ENCODE measurements at regions not wholly inside any gene's neighbourhood (a gene's known extent, or its start where the extent isn't known, plus 50 kb on each side); places are given as distances from the start of the nearest gene placed in this dataset.
A peak's percentile ranks its signal among the peaks of the same experiment; 100 is the strongest.

DNA sequence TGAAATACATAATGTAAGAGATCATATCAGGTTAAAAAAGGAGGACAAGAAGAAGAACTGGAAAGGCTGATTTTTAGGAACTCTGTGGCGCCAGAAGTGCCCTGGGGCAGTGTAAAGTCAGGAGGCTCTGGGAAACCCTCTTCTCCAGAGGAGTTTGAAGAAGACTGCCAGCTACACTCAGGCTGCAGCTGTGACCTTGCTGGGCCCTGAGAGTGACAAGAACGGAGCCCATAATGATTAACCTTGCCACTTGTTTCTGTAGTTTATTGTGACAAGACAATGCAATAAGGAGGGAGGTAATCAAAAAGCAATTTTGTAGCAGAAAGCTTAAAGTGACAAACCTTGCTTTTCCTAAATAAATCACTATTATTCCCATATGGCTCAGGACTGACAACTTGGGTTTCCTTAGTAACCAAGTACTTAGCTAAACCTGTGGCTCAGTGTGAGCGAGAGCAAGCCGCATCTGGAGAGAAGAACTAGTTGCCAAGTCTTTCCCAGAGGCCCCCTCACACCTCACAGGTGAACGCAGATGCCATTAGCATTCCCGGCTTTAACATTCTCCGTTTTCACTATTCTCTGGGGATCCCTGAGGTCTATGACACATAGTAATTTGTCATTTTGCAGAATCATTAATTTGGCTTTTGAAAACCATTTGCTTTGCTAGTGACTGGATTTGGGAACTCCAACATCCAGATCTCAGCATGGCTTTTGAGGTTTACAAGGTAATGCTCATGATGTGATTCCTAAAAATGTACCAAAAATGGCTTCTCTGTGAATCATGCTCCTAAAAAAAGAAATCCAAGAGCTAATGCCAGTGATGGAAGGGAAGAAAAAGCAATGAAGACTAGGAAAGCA is 115.9 kb downstream of the OMA1 start:
- DNase-seq, result peak; percentile 3

DNA sequence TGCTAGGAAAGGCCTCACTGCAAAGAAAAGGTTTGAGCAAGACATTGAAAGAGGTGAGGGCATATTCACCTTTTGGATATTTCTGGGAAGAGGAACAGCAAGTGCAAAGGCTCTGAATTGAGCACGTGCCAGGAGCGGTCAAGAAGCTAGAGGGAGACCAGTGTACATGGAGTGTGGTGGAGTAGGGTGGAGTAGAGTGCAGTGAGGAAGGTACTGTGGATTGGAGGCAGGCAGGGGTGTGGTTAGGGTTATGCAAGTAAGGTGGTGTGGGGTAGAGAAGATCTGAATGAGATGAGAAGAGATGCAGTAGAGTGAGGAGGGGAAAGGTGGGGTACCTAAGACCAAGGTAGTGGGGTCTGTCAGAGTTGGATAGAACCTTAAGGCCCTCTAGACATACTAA is 119.6 kb downstream of the OMA1 start:
- DNase-seq, result no peak

DNA sequence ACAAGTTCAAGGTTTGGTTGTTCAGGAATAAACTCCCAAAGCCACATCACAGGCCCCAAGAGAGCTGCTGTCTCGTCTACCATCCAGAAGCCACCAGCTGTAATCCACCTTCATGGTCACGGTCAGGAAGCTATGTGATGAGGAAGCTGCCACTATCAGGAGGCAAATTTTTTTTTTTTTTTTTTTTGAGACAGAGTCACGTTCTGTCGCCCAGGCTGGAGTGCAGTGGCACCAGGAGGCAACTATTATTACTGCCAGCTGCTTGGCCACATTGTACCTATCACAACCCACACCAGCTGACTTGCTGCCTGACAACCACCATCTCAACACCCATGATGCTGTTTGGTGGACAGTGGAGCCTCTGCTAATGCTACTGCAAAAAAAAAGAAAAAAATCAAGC is 124.1 kb downstream of the OMA1 start:
- DNase-seq, result no peak

DNA sequence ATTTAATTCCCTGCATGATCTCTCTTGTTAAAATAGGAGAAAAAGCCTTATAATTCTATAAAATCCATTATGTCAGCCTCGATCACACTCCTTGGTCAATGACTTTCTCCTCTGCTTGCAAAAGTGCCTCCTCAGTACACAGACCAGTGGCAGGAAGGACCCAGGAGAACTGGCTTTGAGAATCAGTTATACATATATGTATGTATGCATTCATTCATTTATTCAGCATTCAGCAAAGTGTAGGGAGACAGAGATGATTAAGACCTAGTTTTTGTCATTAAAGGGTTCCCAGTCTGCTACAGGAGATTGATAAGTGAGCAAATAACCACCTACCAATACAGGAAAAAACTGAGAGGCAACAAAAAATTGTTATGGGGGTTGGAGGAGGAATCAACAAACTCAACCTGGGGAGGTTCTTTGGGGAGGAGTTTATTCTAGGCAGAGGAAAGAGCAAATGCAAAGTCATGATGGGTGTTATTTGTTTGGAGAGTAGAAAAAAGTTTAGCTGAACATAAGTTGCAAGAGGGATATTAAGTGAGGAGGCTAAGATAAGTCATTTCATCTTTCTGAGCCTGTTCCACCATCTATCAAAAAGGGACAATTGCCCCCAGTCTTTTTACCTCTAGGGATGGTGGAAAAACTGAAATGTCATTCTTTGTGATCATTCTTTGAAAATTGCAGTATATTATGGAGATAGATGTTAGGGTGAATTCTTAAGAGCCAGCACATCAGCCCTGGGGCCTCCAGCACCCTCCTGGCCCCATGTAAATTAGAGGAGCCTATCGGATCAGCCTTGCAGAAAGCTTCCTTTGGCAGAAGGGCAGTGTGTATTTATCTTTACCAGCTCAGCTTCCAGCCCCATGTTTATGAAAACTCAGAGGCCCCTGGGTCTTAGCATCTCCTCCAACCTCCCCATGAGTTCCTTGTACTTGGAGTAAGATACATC is 128.0 kb downstream of the OMA1 start:
- DNase-seq, result no peak

DNA sequence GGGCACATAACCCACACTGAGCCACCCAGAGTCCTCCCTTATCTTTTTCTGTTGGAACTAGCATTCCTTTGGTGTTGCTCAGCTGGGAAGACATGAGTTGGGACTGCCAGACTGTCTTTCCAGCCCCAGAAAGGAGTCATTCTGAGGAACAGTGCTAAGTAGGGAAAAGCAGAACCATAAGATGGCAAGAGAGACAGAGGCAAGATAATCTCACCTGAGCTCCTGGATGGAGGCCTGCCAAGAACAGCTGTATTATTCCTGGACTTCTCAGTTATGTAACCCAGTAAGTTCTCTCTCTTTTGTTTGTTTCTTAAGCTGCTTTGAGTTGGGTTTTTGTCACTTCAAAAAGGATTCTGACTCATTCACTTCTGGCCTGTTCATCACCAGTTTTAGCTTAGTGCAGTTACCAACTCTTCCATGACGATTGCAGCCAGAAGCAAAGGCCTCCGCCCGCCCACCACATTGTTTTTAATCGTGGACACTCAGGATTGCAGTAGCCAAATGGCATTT is 134.4 kb downstream of the OMA1 start:
- DNase-seq, result no peak

DNA sequence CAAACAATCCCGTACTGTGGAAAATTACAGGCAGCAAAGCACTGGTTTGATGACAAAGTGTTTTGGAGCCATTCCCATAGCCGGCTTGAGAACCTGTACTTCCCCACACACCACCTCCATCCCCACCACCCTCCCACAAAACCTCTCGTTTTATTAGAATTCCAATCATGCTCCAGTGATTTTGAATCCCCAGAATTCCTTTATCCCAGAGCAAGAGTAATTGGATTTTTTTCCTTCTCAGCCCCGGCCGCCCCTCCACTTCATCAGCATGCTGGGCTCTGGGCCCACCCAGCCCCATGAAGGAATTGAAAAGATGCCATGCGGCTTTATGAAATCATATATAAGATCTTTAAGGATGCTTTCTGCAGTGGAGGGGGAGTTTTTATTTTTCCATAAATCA is 136.6 kb downstream of the OMA1 start:
- no peak for DNase-seq

DNA sequence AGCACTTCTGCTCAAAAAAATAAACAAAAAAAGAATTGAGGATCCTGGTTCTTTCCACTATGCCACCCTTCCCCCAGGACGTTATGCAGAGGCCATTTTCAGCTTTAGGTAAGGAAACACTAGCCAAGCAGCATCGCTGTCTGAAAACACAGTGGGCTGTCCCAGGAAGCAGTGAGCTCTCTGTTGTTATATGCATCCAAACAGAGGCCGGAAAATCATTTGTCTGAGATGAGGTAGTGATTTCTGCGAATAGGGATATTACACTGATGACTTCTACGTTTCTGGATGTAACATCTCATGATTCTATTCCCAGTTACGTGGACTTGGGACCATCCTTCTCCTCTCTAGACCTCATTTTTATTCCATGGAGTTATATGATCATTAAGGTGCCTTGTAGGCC is 137.2 kb downstream of the OMA1 start:
- no peak for DNase-seq

DNA sequence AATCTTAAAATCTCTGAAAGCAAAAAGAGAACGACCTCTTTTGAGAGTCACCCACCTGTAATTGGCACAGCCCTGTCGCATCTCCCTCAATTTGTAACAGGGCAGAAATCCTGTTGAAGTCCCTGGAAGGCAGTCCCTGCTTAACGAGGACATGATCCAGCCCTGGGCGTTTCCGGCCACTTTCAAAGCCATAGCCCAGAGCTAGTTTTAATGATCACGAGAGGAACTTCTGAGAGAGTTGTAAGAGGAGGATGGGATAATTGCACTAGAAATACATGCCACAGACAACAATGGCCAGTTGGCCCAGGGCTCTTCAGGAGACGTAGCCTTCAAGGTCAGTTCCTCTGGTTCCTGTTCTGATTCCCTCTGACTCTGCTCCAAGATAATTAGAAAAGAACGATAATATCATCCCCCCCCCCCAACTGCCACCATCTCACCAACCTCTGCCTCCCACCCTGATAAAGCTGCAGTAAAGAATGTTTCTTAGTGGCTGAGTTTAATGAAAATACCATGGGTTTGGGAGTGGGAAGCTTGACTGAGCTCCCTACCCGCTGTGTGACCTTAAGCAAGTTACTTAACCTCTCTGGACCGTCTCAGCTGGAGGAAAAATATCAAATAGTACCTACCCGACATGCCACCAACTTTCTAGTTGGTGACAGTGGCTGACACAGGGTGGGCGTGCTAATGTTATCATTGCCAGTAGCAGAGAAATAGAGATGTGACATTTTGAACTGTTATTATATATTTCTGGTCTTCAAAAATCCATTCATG is 140.0 kb downstream of the OMA1 start:
- DNase-seq, result no peak

DNA sequence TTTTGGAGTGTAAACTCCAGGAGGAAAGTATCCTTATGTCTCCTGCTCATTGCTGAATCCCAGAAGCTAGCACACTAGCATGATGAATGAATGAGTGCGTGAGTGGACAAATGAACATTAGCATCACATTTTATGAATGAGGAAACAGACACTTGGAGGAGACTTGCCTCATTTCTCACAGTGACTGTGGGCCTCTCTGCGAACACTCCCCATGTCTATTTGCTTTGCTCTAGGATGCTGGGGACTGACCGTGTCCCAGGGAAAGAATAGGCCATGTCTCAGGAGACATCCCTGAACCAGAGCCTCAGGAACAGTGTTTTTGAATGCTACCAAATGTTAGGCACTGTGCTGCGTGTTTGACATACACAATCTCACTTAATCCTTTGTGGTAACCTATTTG is 140.9 kb downstream of the OMA1 start:
- DNase-seq, result no peak

DNA sequence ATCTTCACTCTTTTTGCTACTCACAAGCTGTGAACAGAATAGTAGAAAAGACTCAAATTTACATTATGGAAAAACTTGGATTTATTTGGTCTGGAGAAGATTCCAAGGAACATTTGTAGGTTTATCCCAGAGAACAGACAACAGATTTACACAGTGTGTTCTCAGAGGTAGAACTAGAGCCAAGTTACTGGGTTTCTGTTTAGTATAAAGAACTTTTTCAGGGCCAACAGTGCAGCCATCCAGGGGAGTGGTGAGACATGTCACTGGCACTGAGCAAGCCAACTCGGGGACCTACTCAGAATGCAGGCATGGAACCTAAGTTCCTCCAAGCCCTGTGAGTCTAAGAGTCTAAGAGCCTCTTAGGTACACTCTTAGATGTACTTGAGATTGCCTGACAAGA is 142.6 kb downstream of the OMA1 start:
- DNase-seq, result no peak

DNA sequence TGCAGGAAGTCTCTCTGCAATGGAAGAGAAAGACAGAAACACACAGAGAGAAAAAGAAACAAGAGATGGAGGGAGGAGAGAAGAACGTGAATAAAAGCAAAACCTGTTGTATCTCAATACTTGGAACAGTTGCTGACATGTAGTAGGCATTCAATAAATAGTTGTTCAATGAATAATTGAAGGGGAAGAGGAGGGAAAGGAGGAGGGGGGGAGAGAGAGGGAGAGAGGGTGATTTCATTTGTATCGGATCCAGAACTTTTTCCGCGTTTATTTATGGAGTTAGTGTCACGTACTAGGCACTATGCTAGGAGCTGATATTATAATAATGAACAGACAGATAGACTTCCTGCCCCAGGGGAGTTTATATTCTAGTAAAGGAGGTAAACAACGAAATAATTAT is 144.1 kb downstream of the OMA1 start:
- no peak for DNase-seq

DNA sequence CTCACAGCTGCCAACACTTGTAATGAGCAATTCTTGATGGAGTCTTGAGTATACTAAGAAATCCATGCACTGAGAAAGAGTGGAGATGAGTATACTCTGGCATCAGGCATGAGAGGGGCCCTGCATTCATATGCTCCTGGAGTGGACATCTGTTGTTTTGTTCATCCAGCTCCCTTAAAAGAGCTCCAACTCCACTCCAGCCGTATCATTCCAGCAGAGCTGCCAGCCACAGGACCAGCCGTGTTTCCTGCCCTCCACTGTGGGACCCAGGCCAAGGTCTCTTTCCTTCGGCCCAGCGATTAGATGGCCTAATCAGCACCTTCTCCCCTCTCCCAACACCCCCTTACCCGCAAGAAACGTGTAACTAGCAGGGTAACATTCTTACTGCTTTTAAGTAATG is 144.5 kb downstream of the OMA1 start:
- DNase-seq, result no peak

DNA sequence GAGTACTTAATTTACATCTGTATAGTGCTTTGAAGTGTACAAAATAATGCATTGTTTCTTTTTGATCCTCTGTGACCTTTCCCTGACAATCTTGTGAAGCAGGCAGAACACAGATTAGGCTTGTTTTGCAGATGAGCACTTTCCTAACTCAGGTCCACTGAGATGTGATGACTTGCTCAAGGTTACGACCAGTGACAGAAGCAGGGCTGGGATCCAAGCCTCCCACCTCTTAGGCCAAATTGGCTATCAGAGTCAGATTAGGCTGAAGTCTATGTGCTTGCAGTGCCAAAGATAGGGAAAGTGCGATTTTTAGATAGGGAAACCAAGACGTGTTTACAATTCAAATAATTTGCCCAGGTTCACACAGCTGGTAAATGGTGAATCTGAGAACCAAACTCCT is 147.3 kb downstream of the OMA1 start:
- DNase-seq, result no peak

DNA sequence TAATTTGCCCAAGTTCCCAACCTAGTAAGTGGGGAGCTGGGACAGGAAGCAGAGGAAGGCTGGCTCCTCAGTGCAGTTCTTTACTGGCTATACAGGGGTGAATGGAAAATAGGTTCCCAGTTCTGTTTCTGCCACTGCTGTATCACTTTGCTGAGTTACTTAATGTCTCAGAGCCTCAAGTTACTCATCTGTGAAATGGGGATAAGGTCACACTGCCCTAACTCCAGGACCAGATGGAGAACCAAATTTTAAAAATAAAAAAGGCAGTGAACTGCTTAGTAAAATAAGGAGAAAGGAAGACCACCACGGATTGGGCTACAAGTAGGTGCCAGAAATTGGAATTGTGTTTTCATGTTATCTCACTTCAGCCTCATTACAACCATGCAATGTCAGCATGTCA is 147.8 kb downstream of the OMA1 start:
- DNase-seq, result no peak

DNA sequence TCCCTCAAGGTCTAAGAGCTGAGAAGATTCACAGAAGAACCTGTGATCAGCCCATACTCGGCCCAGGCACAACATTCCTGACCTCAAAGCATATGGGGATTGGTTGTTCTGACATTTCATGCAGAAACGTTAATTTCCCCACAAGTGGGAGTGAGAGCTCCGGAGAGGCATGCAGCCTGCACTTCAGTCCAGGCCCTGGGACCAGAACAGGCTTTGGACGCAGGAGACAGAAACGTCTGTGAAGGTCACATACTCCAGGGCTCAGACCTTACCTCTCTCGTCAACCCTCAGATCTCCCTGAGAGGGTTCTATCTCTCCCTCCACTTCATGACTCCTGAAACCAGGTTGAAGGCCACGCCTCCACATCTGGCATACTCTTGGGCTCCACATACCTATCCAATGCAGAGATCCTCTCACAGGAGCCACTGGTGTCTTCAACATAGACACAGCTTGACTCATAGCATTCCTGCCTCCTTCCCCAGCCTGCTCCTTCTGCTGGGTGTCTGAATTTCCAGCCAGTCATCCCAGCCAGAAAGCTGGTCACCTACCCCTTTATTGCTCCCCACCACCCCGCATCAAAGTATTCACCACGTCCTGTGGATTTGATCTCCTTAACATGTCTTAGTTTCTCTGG is 149.2 kb downstream of the OMA1 start:
- no peak for DNase-seq

DNA sequence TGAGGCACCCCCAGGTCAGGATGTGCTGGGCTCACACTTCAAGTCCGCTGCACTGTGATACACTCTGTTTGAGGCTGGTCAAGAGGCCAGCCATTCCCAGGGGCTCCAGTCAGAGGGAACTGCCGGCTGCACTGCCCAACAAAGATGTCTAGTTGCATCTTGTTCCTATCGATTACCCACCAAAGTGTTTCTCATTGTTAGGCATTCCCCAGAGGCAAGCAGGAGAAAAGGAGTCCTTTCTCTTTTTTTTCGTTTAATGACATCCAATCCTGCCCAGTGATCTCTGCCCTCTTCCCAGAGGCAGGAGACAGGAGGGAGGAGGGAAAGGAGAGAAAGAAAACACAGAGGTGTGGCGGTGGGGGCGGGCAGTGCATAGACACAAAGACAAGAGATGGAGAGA is 150.4 kb downstream of the OMA1 start:
- no peak for DNase-seq

DNA sequence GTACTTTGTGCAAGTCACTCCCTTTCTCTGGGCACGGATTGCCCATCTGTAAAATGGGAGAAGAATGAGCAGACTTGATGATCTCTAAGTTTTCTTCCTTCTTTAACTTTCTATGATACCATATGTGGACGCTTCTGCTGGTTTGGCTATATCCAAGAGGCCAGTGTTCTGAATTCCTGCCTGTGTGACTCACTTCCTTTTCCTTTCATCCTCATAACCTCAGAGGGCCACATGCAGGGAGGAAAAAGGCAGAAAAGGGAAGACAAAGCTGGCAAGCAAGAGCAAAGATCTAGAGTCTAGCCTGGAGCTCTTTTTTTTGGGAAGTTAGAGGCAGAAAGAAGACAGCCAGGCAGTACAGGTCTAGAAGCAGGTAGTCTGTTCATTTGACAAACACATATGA is 151.2 kb downstream of the OMA1 start:
- no peak for DNase-seq

DNA sequence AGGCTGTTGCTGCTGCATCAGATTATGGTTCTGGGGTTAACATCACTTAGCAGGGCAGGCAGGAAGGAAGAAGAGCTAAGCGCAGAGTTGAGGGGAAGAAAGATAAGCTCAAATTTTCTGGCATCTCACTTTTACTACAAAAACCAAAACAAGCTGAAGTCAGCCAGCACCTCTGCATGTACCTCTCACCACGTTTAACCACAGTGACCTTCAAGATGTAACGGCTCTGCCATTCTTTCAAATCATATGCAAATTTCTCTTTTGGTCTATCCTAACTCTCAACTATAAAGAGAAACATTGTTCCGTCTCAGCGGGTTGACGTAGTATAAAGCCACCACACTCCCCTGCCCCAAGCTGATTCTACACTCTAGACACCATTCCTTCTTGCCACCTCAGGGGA is 154.4 kb downstream of the OMA1 start:
- DNase-seq, result no peak

DNA sequence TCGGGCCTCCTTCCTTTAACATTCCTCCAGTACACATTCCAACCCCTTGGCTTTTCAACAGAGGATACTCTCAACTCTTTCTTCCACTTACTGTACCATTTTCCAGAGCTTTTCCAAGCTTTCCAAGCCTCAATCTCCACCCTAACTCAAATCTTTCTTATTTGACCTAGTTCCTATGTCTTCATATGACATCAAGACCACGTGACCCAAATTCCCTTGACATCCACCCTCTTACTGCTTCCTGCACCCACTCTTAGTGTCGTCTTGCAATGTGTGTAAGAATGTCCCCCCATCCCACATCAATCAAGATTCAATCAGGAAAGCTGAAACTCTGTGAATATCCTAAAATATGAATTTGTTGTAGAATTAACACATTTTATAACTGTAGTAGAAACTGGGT is 155.0 kb downstream of the OMA1 start:
- DNase-seq, result no peak

DNA sequence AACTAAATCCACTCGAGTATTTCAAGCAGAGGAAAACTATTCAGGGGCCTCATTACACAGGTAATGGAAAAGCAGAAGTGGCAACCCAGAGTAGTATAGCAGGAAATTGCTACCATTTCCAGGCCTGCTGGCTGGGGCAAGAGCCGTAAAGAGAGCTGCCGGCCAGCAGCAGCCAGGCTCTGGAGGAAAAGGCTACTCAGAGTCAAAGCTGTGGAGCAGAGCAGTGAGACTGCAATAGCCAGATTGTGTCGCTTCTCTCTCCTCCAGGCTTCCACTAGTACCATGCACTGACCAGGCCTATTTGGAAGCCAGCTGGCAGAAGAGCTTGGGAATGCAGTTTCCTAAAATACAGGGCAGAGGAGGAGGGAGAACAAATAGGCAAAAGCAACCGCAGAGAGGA is 155.5 kb downstream of the OMA1 start:
- DNase-seq, result no peak

DNA sequence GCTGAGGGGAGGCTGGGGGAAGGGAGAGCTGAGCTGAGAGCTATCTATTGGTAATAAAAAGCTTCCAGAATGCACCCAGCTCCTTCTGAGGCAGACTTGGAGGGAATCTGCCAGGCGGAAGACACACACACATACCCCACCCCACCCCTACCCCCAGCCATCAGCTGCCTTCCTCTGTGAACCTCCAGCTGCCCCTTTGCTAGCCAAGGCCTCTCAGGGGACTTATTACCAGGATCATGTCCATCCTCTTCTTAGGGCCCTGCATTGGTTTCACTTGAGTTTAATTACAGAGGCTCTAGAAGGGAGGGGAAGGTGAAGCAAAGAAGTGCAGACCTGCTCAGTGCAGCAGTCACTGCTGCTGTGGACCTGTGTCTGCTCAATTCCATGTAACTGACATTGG is 156.4 kb downstream of the OMA1 start:
- DNase-seq, result no peak

DNA sequence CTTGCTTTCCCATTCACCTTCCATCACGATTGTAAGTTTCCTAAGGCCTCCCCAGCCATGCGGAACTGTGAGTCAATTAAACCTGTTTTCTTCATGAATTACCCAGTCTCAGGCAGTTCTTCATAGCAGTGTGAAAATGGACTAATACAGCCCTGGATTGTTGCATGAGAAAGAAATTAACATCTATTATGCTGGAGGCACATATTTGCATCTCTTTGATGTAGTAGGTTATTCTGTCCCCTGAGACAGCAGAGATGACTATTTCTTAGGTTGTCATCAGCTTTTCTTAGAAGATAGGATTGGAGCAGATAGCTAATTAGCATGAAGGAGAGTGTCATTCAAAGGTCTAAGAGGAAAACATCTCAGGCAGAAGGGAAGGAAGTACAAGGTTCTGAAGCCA is 166.2 kb downstream of the OMA1 start:
- no peak for DNase-seq

DNA sequence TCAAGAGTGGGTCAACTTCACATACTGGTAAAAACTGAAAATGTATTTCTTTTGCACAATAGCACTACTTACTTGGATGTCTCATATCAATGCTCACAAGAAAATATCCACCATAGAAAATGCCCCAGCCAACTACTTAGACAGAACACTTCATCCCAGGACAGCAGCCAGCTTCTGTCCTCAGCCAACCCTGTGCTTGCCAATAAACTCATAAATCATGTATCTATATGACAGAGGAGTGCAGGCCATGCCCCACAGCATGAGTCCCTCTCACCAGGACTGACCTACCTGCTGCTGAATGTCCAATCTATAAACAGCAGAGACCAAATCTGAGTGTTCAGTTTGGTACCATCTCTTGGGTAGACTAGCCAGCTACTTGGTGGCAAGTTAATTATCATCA is 179.3 kb downstream of the OMA1 start:
- DNase-seq, result no peak

Data from DMS79 treated with DMSO at 0.1 percent for 48 hours (cell line).